OCI-LY3 (cell line): ENCODE measurements at regions not wholly inside any gene's neighbourhood (a gene's known extent, or its start where the extent isn't known, plus 50 kb on each side); places are given as distances from the start of the nearest gene placed in this dataset.
"Not testable (repeated sequence)": the region's sequence is repeated elsewhere in the genome, so short reads cannot be mapped to it uniquely, and the experiment has no call there.

Source experiments
- H2AFZ ChIP-seq: fragments of 200-600, 300-600 bp; shearing (Covaris generic); 2 replicates; pipeline ENCODE4 v1.6.0; 2014; ENCODE audit warnings: antibody characterized with exemption, low read depth, low read length
- H3K27ac ChIP-seq: fragments of 200-600, 300-600 bp; sonication (generic); 2 replicates; pipeline ENCODE4 v1.5.1; 2014; ENCODE audit warnings: mild to moderate bottlenecking, low read length, moderate library complexity, mixed read lengths
- H3K27me3 ChIP-seq: fragments of 200-600, 300-600 bp; sonication (generic); 2 replicates; pipeline ENCODE4 v1.6.1; 2014; ENCODE audit warnings: low read depth, low read length, mixed read lengths
- H3K36me3 ChIP-seq: fragments of 200-600, 300-600 bp; sonication (generic); replicated peaks from 2 replicates; pipeline ENCODE3; 2014; ENCODE audit warnings: low read depth, low read length, mixed read lengths
- H3K4me1 ChIP-seq: fragments of 300-600, 200-600 bp; sonication (generic); 2 replicates; pipeline ENCODE4 v1.6.1; 2014; ENCODE audit warnings: low read length, mixed read lengths
- H3K4me2 ChIP-seq: fragments of 200-600, 300-600 bp; sonication (generic); 2 replicates; pipeline ENCODE4 v1.6.1; 2014; ENCODE audit warnings: low read length, mixed read lengths
- H3K4me3 ChIP-seq: fragments of 300-600, 200-600 bp; sonication (generic); 2 replicates; pipeline ENCODE4 v1.5.1; 2014; ENCODE audit warnings: antibody characterized with exemption, mild to moderate bottlenecking, low read length, moderate library complexity
- H3K79me2 ChIP-seq: fragments of 300-600, 200-600 bp; shearing (Covaris generic); 2 replicates; pipeline ENCODE4 v1.6.1; 2014; ENCODE audit warnings: mild to moderate bottlenecking, low read length, mixed read lengths
- H3K9ac ChIP-seq: fragments of 300-600, 200-600 bp; shearing (Covaris generic); 2 replicates; pipeline ENCODE4 v1.6.0; 2014; ENCODE audit warnings: mild to moderate bottlenecking, low read length, moderate library complexity
- H3K9me3 ChIP-seq: fragments of 200-600, 300-600 bp; shearing (Covaris generic); 2 replicates; pipeline ENCODE4 v1.6.1; 2014; ENCODE audit warnings: low read length, mixed read lengths; ENCODE audit not compliant: insufficient read depth
- H4K20me1 ChIP-seq: fragments of 200-600, 300-600 bp; sonication (generic); 2 replicates; pipeline ENCODE4 v1.6.1; 2016; ENCODE audit warnings: low read length, mixed read lengths; ENCODE audit not compliant: insufficient read depth
- EZH2phosphoT487 ChIP-seq: fragments of 200-600 bp; shearing (Covaris generic); IDR thresholded peaks from 2 replicates; pipeline ENCODE4 v1.6.1; 2018; ENCODE audit warnings: antibody characterized with exemption, mixed run types, low read depth
- TF ChIP-seq, protein P1 (sequence below): fragments of 200-600, 300-600 bp; sonication (generic); IDR thresholded peaks from 2 replicates; pipeline ENCODE4 v1.5.1; 2014; ENCODE audit warnings: antibody characterized with exemption, low read length, low read depth

DNA sequence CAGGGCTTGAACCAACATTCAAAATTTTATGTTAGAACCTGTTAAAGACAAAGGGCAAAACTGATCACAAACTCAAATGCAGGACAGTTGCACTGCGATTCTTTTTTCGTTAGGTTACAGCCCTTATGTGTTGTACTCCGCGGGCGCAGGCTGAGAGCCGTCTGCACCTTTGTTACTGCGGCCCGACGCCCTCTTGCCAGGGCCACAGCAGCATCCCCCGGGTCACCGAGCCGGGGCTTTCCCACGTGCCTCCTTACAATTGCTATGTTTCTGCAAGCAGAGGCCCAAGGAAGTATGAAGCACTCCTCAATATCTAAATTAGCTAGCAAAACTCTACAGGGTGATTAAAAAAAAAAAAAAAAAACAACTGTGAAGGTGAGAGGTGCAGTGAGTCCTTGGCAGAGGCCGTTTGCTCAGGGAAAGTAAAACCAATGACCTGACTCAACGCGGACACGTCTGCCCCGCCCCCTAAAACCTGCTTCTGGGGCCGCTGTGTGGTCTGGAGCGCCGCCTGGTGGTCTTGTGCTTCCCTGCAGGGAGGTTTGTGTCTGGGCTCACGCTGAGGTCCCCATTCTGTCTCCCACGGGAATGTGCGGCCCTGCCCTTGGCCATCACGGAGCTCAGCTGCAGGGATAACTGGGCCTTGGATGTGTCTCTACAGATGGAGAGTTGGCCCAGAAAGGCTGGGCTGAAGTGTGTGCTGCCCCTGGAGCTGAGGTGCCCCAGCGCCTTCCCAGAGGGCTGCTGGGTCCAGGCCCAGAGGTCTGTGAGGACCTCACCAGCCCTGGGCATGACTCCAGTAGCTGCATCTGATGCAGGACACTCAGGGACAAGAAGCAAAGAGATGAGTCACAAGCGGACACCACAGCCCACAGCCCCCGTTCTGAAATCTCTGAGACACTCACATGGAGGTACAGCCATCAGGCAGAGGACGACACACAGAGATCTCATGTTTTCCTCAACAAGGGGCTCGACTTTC, 418.5 kb downstream of the TMEM121 start:
- H3K27ac ChIP-seq = peak overlapping the region; percentile 31
- H2AFZ ChIP-seq = no peak overlapping the region; the same call in 1 of the 2 replicates
- no peaks in the 10 kb centered on the region for H3K9me3 ChIP-seq
- H3K79me2 ChIP-seq = no peaks in the 10 kb centered on the region
- H3K4me1 ChIP-seq = peaks cover 41% of the 10 kb centered on the region
- H3K4me2 ChIP-seq = peak overlapping the region; percentile 90
- no peaks in the 10 kb centered on the region for H3K36me3 ChIP-seq
- H4K20me1 ChIP-seq = no peaks in the 10 kb centered on the region
- H3K4me3 ChIP-seq = peak overlapping the region; percentile 70
- no peaks in the 10 kb centered on the region for H3K27me3 ChIP-seq
- H3K9ac ChIP-seq = peak overlapping the region; percentile 44
- no peak for TF ChIP-seq EZH2phosphoT487
- TF ChIP-seq, protein P1, sequence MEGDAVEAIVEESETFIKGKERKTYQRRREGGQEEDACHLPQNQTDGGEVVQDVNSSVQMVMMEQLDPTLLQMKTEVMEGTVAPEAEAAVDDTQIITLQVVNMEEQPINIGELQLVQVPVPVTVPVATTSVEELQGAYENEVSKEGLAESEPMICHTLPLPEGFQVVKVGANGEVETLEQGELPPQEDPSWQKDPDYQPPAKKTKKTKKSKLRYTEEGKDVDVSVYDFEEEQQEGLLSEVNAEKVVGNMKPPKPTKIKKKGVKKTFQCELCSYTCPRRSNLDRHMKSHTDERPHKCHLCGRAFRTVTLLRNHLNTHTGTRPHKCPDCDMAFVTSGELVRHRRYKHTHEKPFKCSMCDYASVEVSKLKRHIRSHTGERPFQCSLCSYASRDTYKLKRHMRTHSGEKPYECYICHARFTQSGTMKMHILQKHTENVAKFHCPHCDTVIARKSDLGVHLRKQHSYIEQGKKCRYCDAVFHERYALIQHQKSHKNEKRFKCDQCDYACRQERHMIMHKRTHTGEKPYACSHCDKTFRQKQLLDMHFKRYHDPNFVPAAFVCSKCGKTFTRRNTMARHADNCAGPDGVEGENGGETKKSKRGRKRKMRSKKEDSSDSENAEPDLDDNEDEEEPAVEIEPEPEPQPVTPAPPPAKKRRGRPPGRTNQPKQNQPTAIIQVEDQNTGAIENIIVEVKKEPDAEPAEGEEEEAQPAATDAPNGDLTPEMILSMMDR = peak; percentile 60

DNA sequence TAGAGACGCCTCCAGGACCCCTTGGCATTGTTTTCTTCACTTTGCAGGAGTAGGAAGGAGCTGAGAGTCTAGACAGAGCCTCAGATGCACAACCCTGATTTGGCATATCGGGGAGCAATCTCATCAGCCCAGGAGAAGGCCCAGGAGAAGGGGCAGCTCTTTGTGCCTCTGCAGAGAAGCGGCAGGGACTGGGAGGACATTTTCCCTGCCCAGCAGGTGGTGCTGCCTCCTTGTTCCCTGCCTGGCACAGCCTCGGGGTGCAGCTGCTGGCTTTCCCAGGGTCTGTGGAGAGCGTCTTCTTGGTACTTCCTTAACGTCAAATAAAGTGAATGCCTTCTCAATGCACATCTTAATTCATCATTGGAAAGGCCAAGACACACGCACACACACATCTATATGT, 419.5 kb downstream of the TMEM121 start:
- no peaks in the 10 kb centered on the region for H3K9me3 ChIP-seq
- no peaks in the 10 kb centered on the region for H3K27me3 ChIP-seq
- peak overlapping the region; percentile 52 for H3K4me2 ChIP-seq
- H3K27ac ChIP-seq = no peak overlapping the region
- no peaks in the 10 kb centered on the region for H3K36me3 ChIP-seq
- no peaks in the 10 kb centered on the region for H4K20me1 ChIP-seq
- H3K79me2 ChIP-seq = no peaks in the 10 kb centered on the region
- TF ChIP-seq, protein P1 = peak; percentile 48
- TF ChIP-seq EZH2phosphoT487 = no peak
- no peak overlapping the region for H3K9ac ChIP-seq
- no peak overlapping the region for H2AFZ ChIP-seq
- peaks cover 49% of the 10 kb centered on the region for H3K4me1 ChIP-seq
- H3K4me3 ChIP-seq = no peak overlapping the region

- no peaks in the 10 kb centered on the region for H3K9me3 ChIP-seq
- H3K79me2 ChIP-seq = no peaks in the 10 kb centered on the region
- H3K36me3 ChIP-seq = no peaks in the 10 kb centered on the region
- no peak overlapping the region for H3K27ac ChIP-seq
- no peaks in the 10 kb centered on the region for H3K27me3 ChIP-seq
- no peak overlapping the region for H3K4me2 ChIP-seq
- H4K20me1 ChIP-seq = no peaks in the 10 kb centered on the region
- no peak overlapping the region for H3K9ac ChIP-seq
- no peak overlapping the region for H3K4me3 ChIP-seq
- TF ChIP-seq EZH2phosphoT487 = no peak
- TF ChIP-seq, protein P1 = no peak
- no peak overlapping the region for H2AFZ ChIP-seq
- H3K4me1 ChIP-seq = peaks cover 66% of the 10 kb centered on the region
Observed at GRCh38 chr14:105947599-105947998, 421.2 kb downstream of the TMEM121 start.

DNA sequence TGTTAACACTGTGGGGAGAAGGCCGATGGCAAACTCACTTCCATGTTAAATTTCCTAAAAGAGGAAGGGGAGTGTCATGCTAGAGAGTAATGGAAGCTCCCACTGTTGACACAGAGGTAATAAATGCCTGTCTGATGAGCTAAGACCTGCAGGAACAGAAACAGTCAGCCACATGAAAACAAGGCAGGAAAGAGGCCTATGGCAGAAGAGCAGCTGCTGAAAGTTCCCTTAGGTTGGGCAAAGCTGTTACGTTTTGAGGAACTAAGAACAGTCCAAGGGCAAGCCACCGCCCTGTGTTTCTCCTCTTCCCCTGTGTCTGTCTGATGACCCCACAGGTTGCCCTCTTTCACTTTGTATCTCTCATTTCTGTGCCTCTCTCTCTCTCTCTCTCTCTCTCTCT, 422.6 kb downstream of the TMEM121 start:
- Histone ChIP-seq H3K9ac (peak overlapping the region; percentile 59; the same call in 1 of the 2 replicates), H3K27ac (peak overlapping the region; percentile 98), H3K4me2 (peak overlapping the region; percentile 74), H3K4me3 (peak overlapping the region; percentile 35; the same call in 1 of the 2 replicates), H3K4me1 (peaks cover 70% of the 10 kb centered on the region)
- not testable (repeated sequence) for H3K36me3 ChIP-seq, H3K27me3 ChIP-seq, H2AFZ ChIP-seq, H3K79me2 ChIP-seq, H4K20me1 ChIP-seq, H3K9me3 ChIP-seq

- H2AFZ ChIP-seq, H4K20me1 ChIP-seq, H3K79me2 ChIP-seq, H3K27me3 ChIP-seq, H3K9me3 ChIP-seq, H3K36me3 ChIP-seq: not testable (repeated sequence)
- peak overlapping the region; percentile 68; the same call in 1 of the 2 replicates for H3K9ac ChIP-seq
- H3K27ac ChIP-seq = peak overlapping the region; percentile 98
- peak overlapping the region; percentile 59 for H3K4me3 ChIP-seq
- peak overlapping the region; percentile 76 for H3K4me2 ChIP-seq
- H3K4me1 ChIP-seq = peaks cover 57% of the 10 kb centered on the region
Observed at GRCh38 chr14:105950364-105950892, 424.0 kb downstream of the TMEM121 start.
